HG02759 (cell line): ENCODE measurements at regions not wholly inside any gene's neighbourhood (a gene's known extent, or its start where the extent isn't known, plus 50 kb on each side); places are given as distances from the start of the nearest gene placed in this dataset.

ENCODE experiments used
- ATAC-seq: cut with Tn5 transposase; IDR thresholded peaks from one replicate; pipeline ENCODE4 v1.9.1; 2021; ENCODE audit warnings: mild to moderate bottlenecking, moderate library complexity; ENCODE audit not compliant: unreplicated experiment

- ATAC-seq = no peak
Observed at GRCh38 chr6:132934496-132934895, 120.1 kb downstream of the RPS12 start.

DNA sequence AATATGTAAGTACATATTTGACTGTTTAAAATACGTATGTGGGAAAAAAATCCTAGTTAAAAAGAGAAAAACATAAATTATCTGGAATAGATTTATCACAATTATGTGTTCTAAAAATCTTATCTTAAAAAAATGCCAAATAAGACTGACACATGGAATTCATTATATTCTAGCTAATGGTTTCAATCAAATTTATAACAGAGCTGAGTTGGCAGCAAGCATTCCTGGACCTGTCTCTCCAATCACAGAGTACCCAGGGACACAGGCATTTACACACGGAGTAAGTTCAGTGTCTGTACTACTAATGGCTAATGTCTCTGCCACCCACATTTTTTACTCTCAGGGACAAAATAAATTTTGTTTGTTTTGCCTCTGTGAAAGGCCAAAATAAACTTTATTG, 122.3 kb downstream of the RPS12 start:
- no peak for ATAC-seq

GRCh38 chr6:132937466-132937906, 123.1 kb downstream of the RPS12 start:
- no peak for ATAC-seq

DNA sequence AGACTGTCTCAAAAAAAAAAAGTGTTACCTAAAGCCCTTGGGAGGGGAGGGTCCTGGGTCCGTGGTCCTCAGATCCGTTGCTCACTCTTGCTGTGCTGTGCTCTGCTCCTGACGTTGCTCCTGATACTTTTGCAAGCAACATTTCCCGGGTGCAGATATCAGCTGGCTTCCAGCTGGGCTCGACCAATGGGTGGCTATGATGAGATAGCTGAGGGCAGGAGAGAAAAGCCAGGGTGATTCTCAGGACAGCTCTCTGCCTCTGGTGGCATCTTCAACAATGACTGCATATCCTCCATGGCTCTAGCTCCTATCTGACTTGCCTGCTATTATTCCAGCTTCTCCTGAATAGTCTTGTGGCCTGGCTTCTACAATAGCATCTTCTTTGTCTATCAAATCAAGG, 134.5 kb downstream of the RPS12 start:
- ATAC-seq = no peak

GRCh38 chr6:132950566-132950965, 136.2 kb downstream of the RPS12 start:
- ATAC-seq = no peak

- ATAC-seq = no peak
Observed at GRCh38 chr6:132952031-132952867, 137.9 kb downstream of the RPS12 start.

DNA sequence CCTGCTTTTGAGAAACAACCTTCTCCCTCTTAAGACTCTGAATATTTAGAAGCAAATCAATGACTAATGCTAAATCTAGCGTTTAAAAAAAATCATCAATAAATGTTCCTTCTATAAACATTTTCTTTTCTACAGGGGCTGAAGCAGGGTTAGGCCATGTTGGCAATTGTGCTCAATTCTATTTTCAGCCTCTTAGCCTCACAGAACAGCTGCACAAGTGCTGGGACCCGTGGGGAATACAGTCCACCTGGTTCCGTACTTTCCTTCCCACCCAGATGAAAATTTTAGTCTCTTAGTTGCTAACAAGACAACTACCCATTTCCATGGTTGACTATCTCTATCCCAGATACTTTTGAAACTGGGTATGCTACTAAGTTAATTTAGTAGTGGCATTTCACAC, 138.6 kb downstream of the RPS12 start:
- no peak for ATAC-seq

- no peak for ATAC-seq
Observed at GRCh38 chr6:132954222-132954621, 139.9 kb downstream of the RPS12 start.

GRCh38 chr6:132954936-132955335, 140.6 kb downstream of the RPS12 start:
- ATAC-seq = no peak

DNA sequence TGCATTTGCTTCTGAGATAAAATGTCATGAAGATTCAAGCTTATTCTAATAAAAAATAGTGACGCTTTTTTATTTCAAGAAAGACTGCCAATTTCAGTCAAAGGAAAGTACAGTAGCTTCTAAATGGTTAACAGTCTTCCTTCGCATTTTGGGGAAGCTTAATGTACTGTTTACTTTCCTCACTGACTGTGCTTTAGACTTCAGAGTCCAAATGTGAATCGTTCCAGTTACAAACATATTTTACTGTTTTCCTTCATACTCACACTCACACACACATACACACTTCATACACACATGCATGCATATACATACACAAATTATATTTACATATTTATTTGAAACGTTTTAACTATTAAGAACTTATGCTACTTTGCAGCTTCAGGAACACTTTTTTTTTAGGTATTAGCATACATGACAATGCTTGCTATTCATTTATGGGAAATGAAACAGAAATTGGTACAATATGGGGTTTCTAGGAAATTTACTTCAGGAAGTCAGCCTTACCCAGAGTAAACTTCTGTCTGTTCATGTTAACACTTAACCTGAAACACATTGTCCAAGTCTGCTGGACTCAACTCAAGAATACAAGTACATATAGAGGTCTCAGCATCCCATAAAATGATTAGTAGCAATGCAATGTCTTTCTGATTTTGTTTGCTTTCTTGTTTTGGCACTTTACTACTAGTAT, 145.4 kb downstream of the RPS12 start:
- no peak for ATAC-seq

- no peak for ATAC-seq
Observed at GRCh38 chr6:132960720-132961119, 146.4 kb downstream of the RPS12 start.

DNA sequence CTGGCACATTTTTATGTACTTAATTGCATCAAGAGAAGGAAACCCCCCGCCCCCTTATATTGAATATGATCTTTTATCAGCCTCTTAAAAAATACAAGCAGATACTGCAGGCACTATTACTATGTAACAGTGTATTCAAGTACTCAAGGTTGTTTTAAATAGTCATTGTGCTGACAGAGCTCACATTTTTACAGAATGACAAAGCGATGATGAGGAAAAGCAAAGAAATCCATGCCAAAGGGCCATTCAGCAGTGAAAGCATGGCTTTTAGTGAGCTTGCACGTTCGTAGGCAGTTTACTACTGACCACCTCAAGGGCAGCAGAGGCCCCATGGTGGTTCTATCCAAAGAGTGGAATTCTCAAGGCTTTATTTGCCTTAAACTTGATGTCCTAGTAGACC, 146.8 kb downstream of the RPS12 start:
- no peak for ATAC-seq

GRCh38 chr6:132961610-132962009, 147.2 kb downstream of the RPS12 start:
- ATAC-seq = no peak

- peak; percentile 94 for ATAC-seq
Observed at GRCh38 chr6:132962936-132963868, 148.8 kb downstream of the RPS12 start.

- no peak for ATAC-seq
Observed at GRCh38 chr6:132964101-132964867, 149.9 kb downstream of the RPS12 start.

DNA sequence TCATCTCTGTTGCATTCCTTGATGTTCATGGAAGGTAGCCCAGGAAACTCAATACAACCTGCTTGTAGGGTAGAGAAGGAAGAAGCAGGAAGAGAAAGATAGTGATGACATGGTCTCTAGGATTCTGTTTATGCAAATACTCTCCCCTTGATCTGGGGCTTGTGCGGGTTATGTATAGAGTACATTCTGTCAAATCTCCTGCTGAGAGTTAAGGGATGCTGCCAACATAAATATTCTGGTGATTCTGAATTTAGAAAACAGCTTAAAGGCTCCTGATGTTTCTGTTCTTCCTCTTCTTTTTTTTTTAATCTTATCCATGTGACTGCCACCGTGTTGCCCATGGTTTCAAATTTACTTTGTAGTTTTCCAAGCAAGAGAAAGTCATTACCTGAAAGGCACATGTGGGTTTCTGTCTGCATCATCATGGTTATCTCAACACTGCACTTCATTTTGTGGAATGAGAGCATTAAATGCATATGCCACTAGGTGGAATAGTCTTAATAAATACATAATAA, 150.6 kb downstream of the RPS12 start:
- no peak for ATAC-seq

DNA sequence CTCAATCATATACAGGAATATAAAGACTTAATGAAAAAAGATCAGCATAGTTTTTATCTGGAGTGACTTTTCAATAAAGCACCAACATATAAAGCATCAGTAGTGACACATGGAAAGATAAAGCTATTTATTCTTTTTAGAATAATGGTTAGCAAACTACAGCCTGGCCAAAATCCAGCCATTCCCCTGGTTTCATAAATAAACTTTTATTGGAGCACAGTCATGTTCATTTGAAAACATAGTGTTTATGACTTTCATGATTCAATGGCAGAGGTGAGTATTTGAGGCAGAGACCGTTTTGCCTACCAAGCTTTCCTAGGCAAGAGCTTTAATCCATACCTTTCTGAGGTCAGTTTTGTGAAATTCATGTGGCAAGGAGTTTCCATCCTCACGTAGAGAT, 153.5 kb downstream of the RPS12 start:
- no peak for ATAC-seq

DNA sequence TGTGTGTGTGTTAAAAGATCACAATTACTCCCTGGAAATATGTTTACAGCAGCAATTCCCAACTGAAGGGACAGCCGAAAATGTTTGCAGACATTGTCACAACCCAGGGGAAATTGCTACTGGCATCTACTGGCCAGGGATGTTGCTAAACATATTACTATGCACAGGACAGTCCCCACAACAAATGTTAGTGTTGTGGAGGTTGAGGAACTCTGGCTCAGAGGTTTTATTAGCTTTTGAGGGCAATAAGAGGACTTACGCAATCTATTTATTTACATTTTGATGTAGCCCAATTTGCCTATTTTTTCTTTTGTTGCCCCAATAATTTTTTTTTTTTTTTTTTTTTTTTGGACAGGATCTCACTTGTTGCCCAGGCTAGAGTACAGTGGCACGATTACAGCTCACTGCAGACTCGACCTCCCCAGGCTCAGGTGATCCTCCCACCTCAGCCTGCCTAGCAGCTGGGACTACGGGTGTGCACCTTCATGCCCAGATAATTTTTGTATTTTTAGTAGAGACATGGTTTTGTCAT, 154.1 kb downstream of the RPS12 start:
- no peak for ATAC-seq

- ATAC-seq = no peak
Observed at GRCh38 chr6:132969196-132969595, 154.8 kb downstream of the RPS12 start.

DNA sequence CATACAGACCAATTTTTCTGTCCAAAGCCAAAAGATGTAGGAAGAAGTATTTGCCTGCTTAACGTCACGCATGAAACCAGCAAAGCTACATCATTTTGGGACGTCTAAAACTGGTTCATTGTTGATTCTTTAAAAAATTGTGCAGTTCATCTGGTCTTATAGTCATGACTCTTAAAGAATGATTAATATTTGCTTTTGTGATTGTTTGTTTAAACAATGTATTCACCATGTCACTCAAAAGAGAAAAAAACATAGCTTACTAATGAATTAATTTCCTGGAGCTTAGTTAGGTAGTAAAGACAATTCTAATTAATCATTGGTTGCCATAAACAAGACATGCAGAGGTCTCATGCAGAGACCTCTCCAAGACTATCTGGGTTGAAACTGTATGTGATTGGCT, 157.3 kb downstream of the RPS12 start:
- no peak for ATAC-seq
